ENCODE measurements at regions not wholly inside any gene's neighbourhood (a gene's known extent, or its start where the extent isn't known, plus 50 kb on each side); places are given as distances from the start of the nearest gene placed in this dataset.

DNA sequence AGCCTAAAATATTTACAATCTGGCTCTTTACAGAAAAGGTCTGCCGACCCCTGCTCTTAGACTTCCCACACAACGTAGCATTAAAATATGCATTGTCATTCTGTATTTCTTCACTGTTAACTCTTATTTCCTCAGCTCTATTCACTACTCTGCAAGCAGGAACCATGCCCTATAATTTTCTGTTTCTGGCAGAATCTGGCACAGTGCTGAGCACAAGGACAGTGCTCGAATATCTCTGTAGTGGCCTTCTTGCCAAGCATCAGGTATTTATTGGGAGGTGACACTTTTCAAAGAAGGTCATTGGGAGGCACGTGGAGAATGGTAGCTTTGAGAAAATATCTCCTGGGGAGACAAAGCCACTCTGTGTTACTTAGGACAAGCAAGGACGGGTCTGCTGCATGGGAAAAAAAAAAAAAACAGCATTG, 77.9 kb downstream of the PSMG1 start:
- no peak for DNase-seq (ENCODE audit: low spot score)

DNA sequence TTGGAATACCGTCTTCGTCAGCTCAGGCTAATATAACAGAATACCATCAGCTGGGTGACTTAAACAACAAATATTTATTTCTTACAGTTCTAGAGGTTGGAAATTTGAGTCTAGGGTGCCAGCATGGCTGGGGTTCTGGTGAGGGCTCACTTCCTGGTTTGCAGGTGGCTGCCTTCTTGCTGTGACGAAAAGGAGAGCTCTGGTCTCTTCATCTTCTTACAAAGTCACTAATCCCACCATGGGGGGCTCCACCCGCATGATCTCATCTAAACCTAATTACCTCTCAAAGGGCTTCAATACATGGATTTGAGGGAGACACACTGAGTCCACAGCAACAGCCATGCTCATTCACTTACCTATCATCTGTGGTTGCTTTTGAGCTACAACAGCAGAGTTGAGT, 78.3 kb downstream of the PSMG1 start:
- no peak for DNase-seq (ENCODE audit: low spot score)

GRCh38 chr21:39103689-39104088, 79.6 kb downstream of the PSMG1 start:
- DNase-seq (ENCODE audit: low spot score) = no peak

GRCh38 chr21:39099859-39100258, 83.4 kb downstream of the PSMG1 start:
- no peak for DNase-seq (ENCODE audit: low spot score)

DNA sequence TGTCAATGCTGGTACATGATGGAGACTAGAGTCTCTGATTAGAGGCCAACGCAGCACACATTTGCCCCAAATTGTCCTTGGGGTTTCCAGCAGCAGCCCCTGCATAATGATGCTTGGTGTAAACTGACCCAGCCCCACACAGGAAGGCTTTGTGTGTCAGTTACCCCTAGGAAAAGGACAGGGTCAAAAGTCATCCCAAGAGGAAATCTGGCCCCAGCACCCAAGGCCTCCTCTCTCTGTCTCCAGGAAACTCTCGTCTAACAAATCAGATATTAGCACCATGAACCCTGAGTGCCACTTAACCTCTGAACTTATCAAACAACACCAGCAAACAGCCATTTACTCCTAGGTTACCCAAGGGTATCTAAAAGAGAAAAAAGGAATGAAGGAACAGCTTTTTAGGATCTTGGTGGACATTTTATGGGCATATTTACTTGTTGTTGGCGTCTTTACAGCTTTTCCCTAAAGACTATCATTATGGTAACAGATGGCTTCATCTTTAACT, 84.5 kb downstream of the PSMG1 start:
- DNase-seq (ENCODE audit: low spot score) = no peak

- no peak for DNase-seq (ENCODE audit: low spot score)
Observed at GRCh38 chr21:39097981-39098380, 85.3 kb downstream of the PSMG1 start.

GRCh38 chr21:39097335-39097861, 85.9 kb downstream of the PSMG1 start:
- DNase-seq (ENCODE audit: low spot score) = no peak

DNA sequence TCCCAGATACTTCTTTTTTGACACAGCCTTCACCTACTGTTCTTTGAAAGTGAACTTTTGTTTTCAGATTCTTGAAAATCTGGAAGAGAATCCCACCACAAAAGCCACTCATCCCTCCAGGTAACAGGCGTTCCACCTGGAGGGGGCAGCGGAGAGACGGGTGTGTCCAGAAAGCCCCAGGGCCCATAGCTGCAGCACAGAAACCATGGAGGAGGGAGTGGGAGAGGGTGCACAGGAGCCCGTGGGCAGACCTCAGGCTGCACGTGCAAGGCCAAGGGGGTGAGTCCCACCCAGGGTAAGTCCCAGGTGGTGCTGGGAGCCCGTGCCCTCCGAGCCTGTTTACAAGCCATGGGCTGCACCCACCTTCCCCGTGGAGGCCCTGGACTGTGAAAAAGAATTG, 86.5 kb downstream of the PSMG1 start:
- no peak for DNase-seq (ENCODE audit: low spot score)

DNA sequence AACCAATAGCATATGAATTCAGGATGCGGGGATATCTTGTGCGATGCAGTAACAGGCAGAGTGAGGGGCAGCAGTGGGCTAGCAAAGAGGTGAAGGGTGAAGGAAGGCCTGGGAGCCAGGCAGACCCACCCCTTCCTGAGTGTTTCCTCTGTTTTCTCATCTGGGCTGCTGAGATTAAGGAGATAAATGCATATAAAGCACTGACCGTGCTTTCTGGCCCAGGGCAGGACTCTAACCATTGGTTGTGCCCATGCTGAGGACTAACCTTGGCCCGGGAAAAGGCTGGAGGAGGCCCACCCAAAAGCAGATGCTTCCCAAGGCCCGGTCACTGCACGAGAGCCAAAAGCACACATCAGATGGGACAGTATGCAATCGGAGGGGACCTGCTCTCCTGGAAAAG, 87.6 kb downstream of the PSMG1 start:
- DNase-seq (ENCODE audit: low spot score) = no peak

GRCh38 chr21:39094847-39095579, 88.2 kb downstream of the PSMG1 start:
- no peak for DNase-seq (ENCODE audit: low spot score)

- no peak for DNase-seq (ENCODE audit: low spot score)
Observed at GRCh38 chr21:39094087-39094780, 89.0 kb downstream of the PSMG1 start.

- DNase-seq (ENCODE audit: low spot score) = no peak
Observed at GRCh38 chr21:39093526-39093925, 89.7 kb downstream of the PSMG1 start.

GRCh38 chr21:39088831-39089380, 94.3 kb downstream of the PSMG1 start:
- no peak for DNase-seq (ENCODE audit: low spot score)

- DNase-seq (ENCODE audit: low spot score) = no peak
Observed at GRCh38 chr21:39088031-39088370, 95.2 kb downstream of the PSMG1 start.

GRCh38 chr21:39087238-39088030, 95.8 kb downstream of the PSMG1 start:
- no peak for DNase-seq (ENCODE audit: low spot score)

- no peak for DNase-seq (ENCODE audit: low spot score)
Observed at GRCh38 chr21:39086547-39086946, 96.7 kb downstream of the PSMG1 start.

DNA sequence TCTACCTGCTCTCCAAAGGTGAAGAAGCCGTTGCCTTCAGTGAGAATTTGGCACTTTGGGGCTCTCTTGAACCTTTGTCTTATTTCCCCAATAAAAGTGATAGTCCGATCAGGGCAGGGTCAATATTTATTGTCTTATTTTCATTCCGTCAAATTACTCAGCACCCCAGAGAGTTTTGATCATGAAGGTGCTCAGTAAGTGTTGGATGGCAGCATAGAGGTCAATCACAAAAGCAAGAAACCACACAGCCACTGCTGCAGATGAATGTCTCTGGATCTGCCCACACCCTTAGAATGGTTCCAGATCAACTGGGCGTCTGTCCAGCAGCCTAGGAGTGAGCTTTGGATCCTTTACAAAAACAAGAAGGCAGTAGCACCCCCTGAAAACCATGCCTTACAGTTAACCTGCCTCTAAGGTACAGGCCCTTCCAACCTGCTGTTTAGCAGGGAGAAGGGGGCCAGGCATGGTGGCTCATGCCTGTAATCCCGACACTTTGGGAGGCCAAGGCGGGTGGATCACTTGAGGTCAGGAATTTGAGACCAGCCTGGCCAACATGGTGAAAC, 97.3 kb downstream of the PSMG1 start:
- DNase-seq (ENCODE audit: low spot score) = no peak

DNA sequence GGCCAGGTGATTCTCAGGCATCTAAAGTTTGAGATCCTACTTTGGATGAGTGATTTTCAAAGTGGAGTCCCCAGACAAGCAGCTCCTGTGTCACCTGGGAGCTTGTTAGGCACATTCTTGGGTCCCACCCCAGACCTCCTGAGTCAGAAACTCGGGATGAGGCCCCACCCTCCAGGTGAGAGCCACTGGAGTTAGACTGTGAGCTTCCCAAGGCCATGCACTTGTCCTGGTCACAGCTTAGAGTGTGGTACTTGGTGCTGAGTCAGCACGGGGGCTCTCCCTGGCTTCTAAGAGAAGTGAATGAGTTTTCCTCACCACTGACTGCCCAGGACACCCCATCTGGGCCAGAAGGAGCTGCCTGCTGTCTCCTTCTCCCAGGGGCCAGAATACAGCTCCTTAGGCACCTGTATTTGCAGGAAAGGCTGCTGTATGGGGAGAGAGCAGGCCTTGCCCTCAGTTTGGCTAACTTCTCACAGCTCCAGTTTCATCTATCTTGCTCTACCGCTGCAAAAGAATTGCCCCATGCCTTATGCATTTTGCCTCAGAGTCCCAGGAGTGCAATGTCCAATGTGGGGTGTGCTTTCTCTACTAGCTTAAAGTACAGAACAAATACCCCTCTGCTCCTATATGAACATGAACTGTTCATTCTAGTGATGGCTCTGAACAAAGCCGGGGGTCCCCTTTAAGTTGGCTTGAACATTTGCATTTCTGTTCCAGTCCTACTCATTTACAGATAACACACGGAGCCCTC, 98.1 kb downstream of the PSMG1 start:
- DNase-seq (ENCODE audit: low spot score) = no peak

GRCh38 chr21:39084073-39084472, 99.2 kb downstream of the PSMG1 start:
- DNase-seq (ENCODE audit: low spot score) = no peak

DNA sequence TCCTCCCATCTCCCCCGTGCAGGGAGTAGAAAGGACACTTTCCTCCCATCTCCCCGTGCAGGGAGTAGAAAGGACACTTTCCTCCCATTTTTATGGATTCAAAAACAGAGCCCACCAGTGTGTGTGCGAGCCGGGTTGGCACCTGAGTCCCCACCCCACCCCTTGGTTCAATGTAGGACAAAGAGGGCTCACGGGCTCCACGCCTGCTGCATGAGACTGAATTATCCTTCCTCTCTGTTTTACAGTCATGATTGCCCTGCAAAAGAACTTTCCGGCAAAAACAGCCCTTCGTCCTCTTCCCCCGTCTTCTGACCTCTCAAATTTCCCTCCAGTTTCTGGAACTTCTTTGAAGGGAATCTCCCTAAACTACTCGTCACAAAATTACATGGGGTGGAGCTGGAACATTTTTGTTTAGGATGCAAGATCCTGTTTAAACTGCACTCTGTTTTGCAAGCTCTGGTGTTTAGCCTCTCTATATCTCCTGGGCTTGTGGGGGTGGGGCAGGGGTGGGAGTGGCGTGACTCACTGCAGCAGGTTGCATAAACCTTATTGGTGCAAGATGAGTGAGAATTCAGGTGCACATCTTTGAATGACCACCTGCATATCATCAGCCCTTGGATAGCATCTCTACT, 99.8 kb downstream of the PSMG1 start:
- no peak for DNase-seq (ENCODE audit: low spot score)
